H1 (cell line): ENCODE measurements at regions not wholly inside any gene's neighbourhood (a gene's known extent, or its start where the extent isn't known, plus 50 kb on each side); places are given as distances from the start of the nearest gene placed in this dataset.

Experiments
- CTCF ChIA-PET: fragments of 300-600 bp; sonication (Branson Sonifier 250); formaldehyde crosslinking; loops from one replicate; lab custom pipeline; 2021; ENCODE audit not compliant: partially characterized antibody; lab: Charles Lee
- POLR2A ChIA-PET: fragments of 300-600 bp; sonication (Branson Sonifier 250); formaldehyde crosslinking; loops from one replicate; lab custom pipeline; 2021; ENCODE audit warnings: inconsistent platforms; ENCODE audit not compliant: partially characterized antibody; lab: Charles Lee
- DNase-seq, 2 experiments: peaks; one replicate each; pipeline versions ENCODE4 v3.0.0 to v3.0.0-alpha.2; 2010 to 2022; ENCODE audit warnings: low spot score in 2 of 2, low read depth in 1 of 2, mixed read lengths in 1 of 2
- FAIRE-seq: peaks from 2 replicates; lab custom pipeline; 2011; peaks lifted over from hg19 to GRCh38; lab: Jason Lieb, UNC
- H2AFZ ChIP-seq: 2 replicates; pipeline ENCODE4 v1.8.1; 2012; ENCODE audit warnings: low read length, inconsistent platforms
- H2AK5ac ChIP-seq: 2 replicates; pipeline ENCODE4 v1.6.1; 2013; ENCODE audit warnings: low read depth, low read length
- H2BK120ac ChIP-seq: replicated peaks from 2 replicates; pipeline ENCODE3; 2013; ENCODE audit warnings: low read depth, low read length, inconsistent platforms
- H2BK12ac ChIP-seq: 2 replicates; pipeline ENCODE4 v1.6.1; 2013; ENCODE audit warnings: low read depth, low read length
- H2BK15ac ChIP-seq: 2 replicates; pipeline ENCODE4 v1.6.1; 2013; ENCODE audit warnings: low read length
- H2BK20ac ChIP-seq: 2 replicates; pipeline ENCODE4 v1.6.1; 2013; ENCODE audit warnings: low read length
- H2BK5ac ChIP-seq: 2 replicates; pipeline ENCODE4 v1.6.1; 2013; ENCODE audit warnings: low read depth, low read length
- H3K14ac ChIP-seq: 2 replicates; pipeline ENCODE4 v1.6.1; 2013; ENCODE audit warnings: inconsistent platforms; ENCODE audit not compliant: insufficient read length
- H3K18ac ChIP-seq: 2 replicates; pipeline ENCODE4 v1.6.1; 2013; ENCODE audit warnings: low read length; ENCODE audit errors: extremely low read depth
- H3K23ac ChIP-seq: 2 replicates; pipeline ENCODE4 v1.6.1; 2013; ENCODE audit warnings: inconsistent platforms; ENCODE audit not compliant: insufficient read length
- H3K23me2 ChIP-seq: 2 replicates; pipeline ENCODE4 v1.6.1; 2013; ENCODE audit warnings: low read depth, low read length
- H3K27ac ChIP-seq: 2 replicates; pipeline ENCODE4 v1.6.1; 2011; ENCODE audit warnings: low read depth, low read length, inconsistent platforms
- H3K27me3 ChIP-seq, 4 experiments: replicated peaks in 1 of 4; 1 replicate in 1 of 4; 2 replicates in 3 of 4; pipeline versions ENCODE4 v1.6.1 to v1.8.1; 2011 to 2013; ENCODE audit warnings: low read length in 3 of 4, mild to moderate bottlenecking in 3 of 4, inconsistent platforms in 2 of 4, mixed read lengths in 2 of 4, moderate library complexity in 1 of 4; ENCODE audit not compliant: control insufficient read depth in 3 of 4, insufficient read depth in 3 of 4; ENCODE audit errors: extremely low read depth in 1 of 4
- H3K36me3 ChIP-seq, 4 experiments: 2 replicates each; pipeline versions ENCODE4 v1.6.1 to v1.8.1; 2011 to 2013; ENCODE audit warnings: mild to moderate bottlenecking in 4 of 4, low read length in 3 of 4, moderate library complexity in 2 of 4, control low read depth in 1 of 4, inconsistent platforms in 1 of 4; ENCODE audit not compliant: insufficient read depth in 4 of 4, control insufficient read depth in 2 of 4
- H3K4ac ChIP-seq: replicated peaks from 2 replicates; pipeline ENCODE3; 2013; ENCODE audit warnings: low read length, low read depth, mixed read lengths, inconsistent platforms; ENCODE audit not compliant: insufficient read length
- H3K4me1 ChIP-seq, 4 experiments: replicated peaks in 1 of 4; 1 replicate in 1 of 4; 2 replicates in 3 of 4; pipeline versions ENCODE4 v1.6.1 to v1.8.1; 2011 to 2013; ENCODE audit warnings: low read length in 3 of 4, inconsistent platforms in 2 of 4, mixed read lengths in 1 of 4; ENCODE audit not compliant: insufficient read depth in 4 of 4, control insufficient read depth in 3 of 4
- H3K4me2 ChIP-seq, 2 experiments: 2 replicates each; pipeline versions ENCODE4 v1.6.1 to v1.8.1; 2011 to 2013; ENCODE audit warnings: low read depth in 2 of 2, low read length in 2 of 2, control low read depth in 1 of 2, inconsistent platforms in 1 of 2, mild to moderate bottlenecking in 1 of 2; ENCODE audit not compliant: insufficient read depth in 1 of 2
- H3K4me3 ChIP-seq, 4 experiments: fragments of 200-600, 300-600 bp in 1 of 4; sonication (generic), shearing (Covaris generic), sonication (Bioruptor Twin) in 1 of 4; 2 replicates each; pipeline versions ENCODE4 v1.5.1 to v1.8.1; 2011 to 2016; ENCODE audit warnings: low read length in 4 of 4, low read depth in 3 of 4, control low read depth in 2 of 4, inconsistent platforms in 2 of 4, mild to moderate bottlenecking in 2 of 4, mixed read lengths in 1 of 4, moderate library complexity in 1 of 4; ENCODE audit not compliant: insufficient read depth in 2 of 4; ENCODE audit errors: extremely low read depth in 1 of 4
- H3K56ac ChIP-seq: replicated peaks from 2 replicates; pipeline ENCODE3; 2013; ENCODE audit warnings: low read depth, mild to moderate bottlenecking, mixed read lengths, low read length, inconsistent platforms; ENCODE audit not compliant: insufficient read length
- H3K79me1 ChIP-seq: 2 replicates; pipeline ENCODE4 v1.6.1; 2013; ENCODE audit warnings: low read depth, low read length, control low read depth
- H3K79me2 ChIP-seq, 2 experiments: 2 replicates each; pipeline versions ENCODE4 v1.6.1 to v1.8.1; 2012 to 2013; ENCODE audit warnings: low read length in 2 of 2, mild to moderate bottlenecking in 2 of 2, inconsistent platforms in 1 of 2; ENCODE audit not compliant: insufficient read depth in 2 of 2, control insufficient read depth in 1 of 2
- H3K9ac ChIP-seq, 4 experiments: replicated peaks in 1 of 4; 1 replicate in 1 of 4; 2 replicates in 3 of 4; pipeline versions ENCODE4 v1.6.1 to v1.8.1; 2011 to 2013; ENCODE audit warnings: low read depth in 3 of 4, low read length in 3 of 4, control low read depth in 2 of 4, mild to moderate bottlenecking in 2 of 4, moderate library complexity in 2 of 4, inconsistent platforms in 1 of 4; ENCODE audit errors: extremely low read depth in 1 of 4
- H3K9me3 ChIP-seq, 2 experiments: 2 replicates each; pipeline versions ENCODE4 v1.6.1 to v1.8.1; 2012 to 2013; ENCODE audit warnings: mild to moderate bottlenecking in 2 of 2, moderate library complexity in 2 of 2, control low read depth in 1 of 2, inconsistent platforms in 1 of 2, low read depth in 1 of 2, low read length in 1 of 2, mixed read lengths in 1 of 2; ENCODE audit not compliant: insufficient read depth in 2 of 2
- H4K20me1 ChIP-seq, 2 experiments: replicated peaks in 1 of 2; 2 replicates each; pipeline versions ENCODE3 to v1.8.1; 2011 to 2013; ENCODE audit warnings: inconsistent platforms in 2 of 2, low read length in 2 of 2, mild to moderate bottlenecking in 1 of 2; ENCODE audit not compliant: insufficient read depth in 2 of 2, control insufficient read depth in 1 of 2
- H4K5ac ChIP-seq: 2 replicates; pipeline ENCODE4 v1.6.1; 2013; ENCODE audit warnings: low read length, low read depth, mixed read lengths, inconsistent platforms; ENCODE audit not compliant: insufficient read length
- H4K8ac ChIP-seq: 2 replicates; pipeline ENCODE4 v1.8.0; 2013; ENCODE audit warnings: mild to moderate bottlenecking, moderate library complexity, low read length, inconsistent platforms; ENCODE audit not compliant: insufficient read depth; ENCODE audit errors: extremely low read depth
- H4K91ac ChIP-seq: replicated peaks from 2 replicates; pipeline ENCODE3; 2013; ENCODE audit warnings: low read length, mixed read lengths, inconsistent platforms; ENCODE audit not compliant: insufficient read length
- GABPA ChIP-seq: IDR thresholded peaks from 2 replicates; pipeline ENCODE4 v1.6.1; 2011; ENCODE audit warnings: mild to moderate bottlenecking, low read length, moderate library complexity, borderline replicate concordance; ENCODE audit not compliant: insufficient read depth
- YY1 ChIP-seq: IDR thresholded peaks from 2 replicates; pipeline ENCODE4 v1.6.1; 2011; ENCODE audit warnings: low read depth, mild to moderate bottlenecking, low read length
- WGBS, 2 experiments: shearing (Covaris generic) in 1 of 2; methylation state at CpG; one replicate each; pipeline versions ENCODE4 v1.1.6 to v1.1.7; 2013 to 2015; ENCODE audit warnings: low lambda C conversion rate in 2 of 2, mixed read lengths in 2 of 2, inconsistent platforms in 1 of 2, low coverage in 1 of 2, missing lambda C conversion rate in 1 of 2; ENCODE audit not compliant: insufficient replicate concordance in 2 of 2, insufficient coverage in 1 of 2, insufficient read length in 1 of 2; ENCODE audit errors: extremely low coverage in 1 of 2, missing lambda C conversion rate in 1 of 2; 5-methylcytosine and 5-hydroxymethylcytosine counted together

DNA sequence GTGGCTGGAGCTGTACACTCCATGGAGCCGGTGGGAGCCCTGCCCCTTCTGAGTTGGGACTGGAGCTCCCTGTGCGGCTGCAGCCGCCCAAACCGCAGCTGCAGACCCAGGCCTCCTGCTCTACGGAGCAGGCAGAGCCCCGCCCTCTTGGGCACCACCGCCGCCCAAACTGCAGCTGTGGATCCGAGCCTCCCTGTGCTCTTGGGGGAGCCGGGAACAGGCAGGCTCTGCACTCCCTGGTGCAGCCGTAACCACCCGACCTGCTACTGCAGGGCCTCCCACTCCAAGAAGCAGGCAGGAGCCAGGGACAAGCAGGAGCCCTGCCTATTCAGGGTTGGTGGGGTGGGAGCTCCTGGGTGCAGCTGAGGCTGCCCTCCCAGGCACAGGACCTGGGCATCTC is 237.5 kb upstream of the ATP6AP2 start:
- H3K9ac ChIP-seq: no peak overlapping the region
- POLR2A ChIA-PET: no interaction called here

More for the DNA sequence above, 237.5 kb upstream of the ATP6AP2 start:
- no peak overlapping the region for H3K27ac ChIP-seq
- no peak overlapping the region for H2BK5ac ChIP-seq
- H3K14ac ChIP-seq: no peak overlapping the region
- no peak overlapping the region for H3K18ac ChIP-seq
- no peaks in the 10 kb centered on the region for H3K36me3 ChIP-seq
- H2AK5ac ChIP-seq: no peak overlapping the region
- no peak overlapping the region for H3K4me2 ChIP-seq
- no peak overlapping the region for H4K8ac ChIP-seq
- TF ChIP-seq GABPA: no peak
- TF ChIP-seq YY1: no peak
- FAIRE-seq (no peak), DNase-seq (no peak)
- H2BK20ac ChIP-seq: no peak overlapping the region
- H3K79me1 ChIP-seq: no peaks in the 10 kb centered on the region
- no peak overlapping the region for H4K5ac ChIP-seq
- H4K20me1 ChIP-seq: no peaks in the 10 kb centered on the region
- no peaks in the 10 kb centered on the region for H3K4me1 ChIP-seq
- H2BK120ac ChIP-seq: no peak overlapping the region
- no peak overlapping the region for H3K4ac ChIP-seq
- H3K27me3 ChIP-seq: no peaks in the 10 kb centered on the region
- H3K79me2 ChIP-seq: no peaks in the 10 kb centered on the region
- no peak overlapping the region for H3K4me3 ChIP-seq
- 83% methylated on average over 10 of the region's 12 CpGs; no CpG with 5 or more reads in 1 of the 2 experiments for WGBS, 2 experiments
- CTCF ChIA-PET: interaction anchor here (2.2 kb wide), 1 partner anchor 14 kb away, joined by 7 read pairs; no protein-coding TSS in a partner anchor
- H3K56ac ChIP-seq: no peak overlapping the region
- H3K23me2 ChIP-seq: no peaks in the 10 kb centered on the region
- peaks cover 0 to 4% of the 10 kb centered on the region in 2 experiments; a peak in 1 of 4 replicates for H3K9me3 ChIP-seq
- no peak overlapping the region for H2BK12ac ChIP-seq
- no peak overlapping the region for H2BK15ac ChIP-seq
- H4K91ac ChIP-seq: no peak overlapping the region
- no peak overlapping the region for H3K23ac ChIP-seq
- no peak overlapping the region for H2AFZ ChIP-seq
